Panc1 (cell line): ENCODE measurements at regions not wholly inside any gene's neighbourhood (a gene's known extent, or its start where the extent isn't known, plus 50 kb on each side); places are given as distances from the start of the nearest gene placed in this dataset.

Experiments
- ATAC-seq: fragments of 200-7000 bp; cut with Tn5 transposase; 2 replicates; pipeline ENCODE4 v1.9.1; 2020; ENCODE audit warnings: mild to moderate bottlenecking, moderate library complexity
- BruUV-seq: library from RNA; stranded (reverse); fragments of 400-500 nt; replicated peaks from 2 replicates; lab custom pipeline; 2021; lab: Mats Ljungman, UMichigan
- CTCF ChIA-PET: fragments of 300-600 bp; sonication (Branson Sonifier 250); formaldehyde crosslinking; loops from one replicate; lab custom pipeline; 2022; ENCODE audit warnings: antibody characterized with exemption; lab: Charles Lee
- POLR2A ChIA-PET: fragments of 300-600 bp; sonication (Branson Sonifier 250); formaldehyde crosslinking; loops from one replicate; lab custom pipeline; 2022; ENCODE audit warnings: antibody characterized with exemption; lab: Charles Lee
- DNase-seq: peaks from one replicate; pipeline ENCODE4 v3.0.0-alpha.2; 2010; ENCODE audit warnings: low read depth, low spot score
- H3K27ac ChIP-seq: 2 replicates; pipeline ENCODE4 v1.5.1; 2011; ENCODE audit warnings: mild to moderate bottlenecking, low read length, inconsistent platforms
- H3K27me3 ChIP-seq: fragments of 200-500 bp; sonication (Bioruptor generic); 2 replicates; pipeline ENCODE4 v1.6.0; 2014; ENCODE audit warnings: low read length, inconsistent platforms; ENCODE audit not compliant: control insufficient read depth, insufficient read depth
- H3K36me3 ChIP-seq: fragments of 200-500 bp; sonication (Bioruptor generic); 2 replicates; pipeline ENCODE4 v1.5.1; 2014; ENCODE audit warnings: inconsistent platforms, mild to moderate bottlenecking, low read length, moderate library complexity; ENCODE audit not compliant: control insufficient read depth, insufficient read depth
- H3K4me1 ChIP-seq: 2 replicates; pipeline ENCODE4 v1.5.1; 2011; ENCODE audit warnings: inconsistent platforms, mild to moderate bottlenecking, low read length, moderate library complexity; ENCODE audit not compliant: control insufficient read depth, insufficient read depth
- H3K4me3 ChIP-seq, 2 experiments: 2 replicates each; pipeline ENCODE4 v1.5.1; 2011 to 2012; ENCODE audit warnings: low read depth in 2 of 2, low read length in 2 of 2, mild to moderate bottlenecking in 2 of 2, inconsistent platforms in 1 of 2, moderate library complexity in 1 of 2
- H3K9me3 ChIP-seq: fragments of 200-500 bp; sonication (Bioruptor generic); 2 replicates; pipeline ENCODE4 v1.5.1; 2014; ENCODE audit warnings: low read depth, mild to moderate bottlenecking, inconsistent platforms, low read length, moderate library complexity; ENCODE audit not compliant: control insufficient read depth, insufficient read depth
- POLR2AphosphoS5 ChIP-seq: IDR thresholded peaks from 2 replicates; pipeline ENCODE4 v1.6.1; 2012; ENCODE audit warnings: mild to moderate bottlenecking, low read depth, low read length, moderate library complexity
- SIN3A ChIP-seq: IDR thresholded peaks from 2 replicates; pipeline ENCODE4 v1.6.1; 2012; ENCODE audit warnings: low read depth, mild to moderate bottlenecking, low read length, moderate library complexity, borderline replicate concordance; ENCODE audit not compliant: insufficient read depth
- TCF7L2 ChIP-seq: IDR thresholded peaks from 2 replicates; pipeline ENCODE4 v1.6.1; 2011; ENCODE audit warnings: mild to moderate bottlenecking, low read depth, low read length, inconsistent platforms
- in situ Hi-C: cut with HindIII; loops from 2 replicates; pipeline ENCODE4 v1.10.0; 2016; ENCODE audit warnings: low sequenced_read_pairs, low pct_unique_long_range_greater_than_20kb
- intact Hi-C: fragments of 100-400 bp; cut with micrococcal nuclease; formaldehyde crosslinking; loops from one replicate; pipeline ENCODE4 v1.10.0; 2022; ENCODE audit not compliant: unreplicated experiment
- TF ChIP-seq, protein P1 (sequence below), 2 experiments: IDR thresholded peaks; 2 replicates each; pipeline ENCODE4 v1.6.1; 2011 to 2012; ENCODE audit warnings: low read depth in 2 of 2, control low read depth in 1 of 2, low read length in 1 of 2, mild to moderate bottlenecking in 1 of 2, moderate library complexity in 1 of 2; ENCODE audit not compliant: insufficient read depth in 1 of 2
- TF ChIP-seq, protein P2 (sequence below): fragments of 450-650 bp; IDR thresholded peaks from 2 replicates; pipeline ENCODE4 v1.5.1; 2017; ENCODE audit warnings: mild to moderate bottlenecking

DNA sequence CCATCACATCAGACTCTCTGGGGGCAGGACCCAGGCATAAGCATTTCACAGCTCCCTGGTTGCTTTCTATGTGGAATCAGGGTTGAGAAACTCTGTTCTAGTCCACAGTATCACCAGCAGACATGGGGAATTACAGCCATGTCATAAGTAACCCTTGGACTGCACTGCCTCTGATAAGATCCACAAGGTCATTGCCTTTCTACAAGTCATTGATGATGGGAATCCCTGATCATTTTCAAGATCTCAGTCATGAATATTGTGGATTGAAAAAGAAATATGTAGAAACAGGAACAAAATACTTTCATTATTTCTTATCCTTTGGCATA is 304.1 kb downstream of the KLF6 start:
- CTCF ChIA-PET = no interaction called here
- intact Hi-C loops = no loop called here
- no TSS peak for BruUV-seq

DNA sequence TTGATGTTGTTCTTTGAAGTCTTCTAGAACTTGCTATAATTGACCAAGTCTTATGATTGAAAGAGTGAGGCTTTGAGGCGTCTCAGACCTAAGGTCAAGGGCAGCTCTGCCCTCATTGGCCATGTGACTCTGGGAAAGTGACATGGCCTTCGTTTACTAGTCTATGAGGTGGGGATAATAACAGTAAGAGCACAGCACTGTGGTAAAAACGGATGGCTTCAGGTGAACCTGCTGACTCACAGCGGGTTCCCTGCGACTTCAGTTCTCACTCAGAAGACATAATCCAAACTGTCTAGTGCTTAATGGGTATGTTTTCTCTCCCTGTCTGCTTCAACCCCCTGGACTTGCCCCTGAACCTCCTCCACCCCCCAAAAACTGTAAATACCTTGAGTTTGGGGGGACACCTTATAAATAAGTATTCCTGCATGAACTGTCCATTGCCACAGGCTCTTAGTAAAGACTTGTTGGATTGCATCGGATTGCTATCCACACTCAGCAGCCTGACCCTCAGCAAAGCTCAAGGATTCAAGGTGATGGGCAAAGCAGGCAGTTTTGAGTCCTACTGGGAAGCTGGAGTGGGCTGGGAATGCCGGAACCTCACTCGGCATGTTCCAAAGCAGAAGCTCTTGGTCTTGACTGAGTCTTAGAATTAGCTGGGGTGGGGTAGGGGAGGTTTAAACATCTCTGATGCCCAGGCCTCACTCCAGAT is 304.6 kb downstream of the KLF6 start:
- CTCF ChIA-PET = no interaction called here
- intact Hi-C loops = no loop called here

More for the DNA sequence above, 304.1 kb downstream of the KLF6 start:
- DNase-seq (no peak), ATAC-seq (no peak)
- Histone ChIP-seq H3K27ac (no peak overlapping the region), H3K4me1 (no peaks in the 10 kb centered on the region), H3K36me3 (no peaks in the 10 kb centered on the region), H3K4me3 (no peak overlapping the region), H3K27me3 (no peaks in the 10 kb centered on the region), H3K9me3 (no peaks in the 10 kb centered on the region)
- in situ Hi-C loops = no loop called here
- TF ChIP-seq, protein P1, sequence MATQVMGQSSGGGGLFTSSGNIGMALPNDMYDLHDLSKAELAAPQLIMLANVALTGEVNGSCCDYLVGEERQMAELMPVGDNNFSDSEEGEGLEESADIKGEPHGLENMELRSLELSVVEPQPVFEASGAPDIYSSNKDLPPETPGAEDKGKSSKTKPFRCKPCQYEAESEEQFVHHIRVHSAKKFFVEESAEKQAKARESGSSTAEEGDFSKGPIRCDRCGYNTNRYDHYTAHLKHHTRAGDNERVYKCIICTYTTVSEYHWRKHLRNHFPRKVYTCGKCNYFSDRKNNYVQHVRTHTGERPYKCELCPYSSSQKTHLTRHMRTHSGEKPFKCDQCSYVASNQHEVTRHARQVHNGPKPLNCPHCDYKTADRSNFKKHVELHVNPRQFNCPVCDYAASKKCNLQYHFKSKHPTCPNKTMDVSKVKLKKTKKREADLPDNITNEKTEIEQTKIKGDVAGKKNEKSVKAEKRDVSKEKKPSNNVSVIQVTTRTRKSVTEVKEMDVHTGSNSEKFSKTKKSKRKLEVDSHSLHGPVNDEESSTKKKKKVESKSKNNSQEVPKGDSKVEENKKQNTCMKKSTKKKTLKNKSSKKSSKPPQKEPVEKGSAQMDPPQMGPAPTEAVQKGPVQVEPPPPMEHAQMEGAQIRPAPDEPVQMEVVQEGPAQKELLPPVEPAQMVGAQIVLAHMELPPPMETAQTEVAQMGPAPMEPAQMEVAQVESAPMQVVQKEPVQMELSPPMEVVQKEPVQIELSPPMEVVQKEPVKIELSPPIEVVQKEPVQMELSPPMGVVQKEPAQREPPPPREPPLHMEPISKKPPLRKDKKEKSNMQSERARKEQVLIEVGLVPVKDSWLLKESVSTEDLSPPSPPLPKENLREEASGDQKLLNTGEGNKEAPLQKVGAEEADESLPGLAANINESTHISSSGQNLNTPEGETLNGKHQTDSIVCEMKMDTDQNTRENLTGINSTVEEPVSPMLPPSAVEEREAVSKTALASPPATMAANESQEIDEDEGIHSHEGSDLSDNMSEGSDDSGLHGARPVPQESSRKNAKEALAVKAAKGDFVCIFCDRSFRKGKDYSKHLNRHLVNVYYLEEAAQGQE (IDR thresholded peaks at IDR 0.05; ENCODE audit: insufficient read depth in 1 of 2, low read depth in 2 of 2, low read length in 1 of 2) = no peak
- TF ChIP-seq, protein P2, sequence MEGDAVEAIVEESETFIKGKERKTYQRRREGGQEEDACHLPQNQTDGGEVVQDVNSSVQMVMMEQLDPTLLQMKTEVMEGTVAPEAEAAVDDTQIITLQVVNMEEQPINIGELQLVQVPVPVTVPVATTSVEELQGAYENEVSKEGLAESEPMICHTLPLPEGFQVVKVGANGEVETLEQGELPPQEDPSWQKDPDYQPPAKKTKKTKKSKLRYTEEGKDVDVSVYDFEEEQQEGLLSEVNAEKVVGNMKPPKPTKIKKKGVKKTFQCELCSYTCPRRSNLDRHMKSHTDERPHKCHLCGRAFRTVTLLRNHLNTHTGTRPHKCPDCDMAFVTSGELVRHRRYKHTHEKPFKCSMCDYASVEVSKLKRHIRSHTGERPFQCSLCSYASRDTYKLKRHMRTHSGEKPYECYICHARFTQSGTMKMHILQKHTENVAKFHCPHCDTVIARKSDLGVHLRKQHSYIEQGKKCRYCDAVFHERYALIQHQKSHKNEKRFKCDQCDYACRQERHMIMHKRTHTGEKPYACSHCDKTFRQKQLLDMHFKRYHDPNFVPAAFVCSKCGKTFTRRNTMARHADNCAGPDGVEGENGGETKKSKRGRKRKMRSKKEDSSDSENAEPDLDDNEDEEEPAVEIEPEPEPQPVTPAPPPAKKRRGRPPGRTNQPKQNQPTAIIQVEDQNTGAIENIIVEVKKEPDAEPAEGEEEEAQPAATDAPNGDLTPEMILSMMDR = no peak
- no peak for TF ChIP-seq POLR2AphosphoS5
- no peak for TF ChIP-seq TCF7L2
- TF ChIP-seq SIN3A = no peak
- POLR2A ChIA-PET = no interaction called here

More for the DNA sequence above, 304.6 kb downstream of the KLF6 start:
- POLR2A ChIA-PET = no interaction called here
- in situ Hi-C loops = no loop called here
- H3K4me1 ChIP-seq = no peaks in the 10 kb centered on the region
- H3K4me3 ChIP-seq = no peak overlapping the region
- DNase-seq = no peak
- no peak overlapping the region for H3K27ac ChIP-seq
- no peaks in the 10 kb centered on the region for H3K36me3 ChIP-seq
- H3K9me3 ChIP-seq = no peaks in the 10 kb centered on the region
- H3K27me3 ChIP-seq = no peaks in the 10 kb centered on the region
- TF ChIP-seq TCF7L2 (no peak), SIN3A (no peak), POLR2AphosphoS5 (no peak)
- TF ChIP-seq, protein P1 (IDR thresholded peaks at IDR 0.05; ENCODE audit: insufficient read depth in 1 of 2, low read depth in 2 of 2, low read length in 1 of 2) = no peak
- TF ChIP-seq, protein P2 = no peak
- no TSS peak for BruUV-seq
- ATAC-seq = no peak
